Posterior vena cava (tissue), 2 donors: ENCODE measurements at regions not wholly inside any gene's neighbourhood (a gene's known extent, or its start where the extent isn't known, plus 50 kb on each side); places are given as distances from the start of the nearest gene placed in this dataset.
A peak's percentile ranks its signal among the peaks of the same experiment; 100 is the strongest.

ENCODE experiments used
- DNase-seq: peaks from one replicate; pipeline ENCODE4 v3.0.0-alpha.2; 2020; ENCODE audit warnings: low spot score
- intact Hi-C, 2 donors: fragments of 100-400 bp; cut with DNase I; formaldehyde crosslinking; loops; one replicate each; pipeline versions ENCODE4 v1.14.1 to v1.14.2; 2022 to 2023
- donor health status: DM: yes; HTN: yes; CAD: no.
- donor health status: DM: yes; HTN: yes; CAD: no.

DNA sequence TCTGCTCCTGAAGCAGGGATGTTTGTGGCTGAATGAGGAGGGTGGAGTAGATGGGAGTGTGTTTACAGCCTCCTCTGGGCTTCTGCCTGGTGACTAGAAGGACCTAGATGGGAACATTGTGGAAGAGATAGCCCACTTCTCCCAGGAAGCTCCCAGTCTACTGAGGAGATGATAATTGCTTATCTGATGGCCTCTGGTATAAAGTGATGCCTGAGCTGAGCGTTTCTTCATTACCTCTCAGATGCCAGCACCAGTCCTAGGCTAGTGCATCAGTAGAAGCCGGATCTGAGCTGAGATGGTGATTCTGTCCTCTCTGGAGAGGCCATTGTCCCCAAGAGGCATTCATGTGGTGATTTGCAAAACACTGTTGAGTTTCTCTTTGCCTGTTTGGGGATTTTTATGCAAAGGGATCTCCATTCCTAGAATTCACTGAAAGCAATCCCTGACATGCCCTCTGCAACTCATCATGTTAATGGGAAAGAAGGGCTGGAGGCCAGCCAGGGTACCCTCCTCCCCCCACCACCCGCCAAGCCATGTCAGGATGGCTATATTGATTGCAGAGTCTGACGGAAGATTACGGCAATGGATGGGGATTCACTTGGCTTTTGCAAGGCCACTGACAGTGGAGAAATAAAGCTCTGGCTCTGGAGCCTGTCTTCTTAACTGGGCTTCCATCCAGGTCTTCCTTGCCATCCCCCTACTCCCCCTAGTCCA lies 166.4 kb upstream of the ROPN1 start:
- no peak for DNase-seq
- intact Hi-C loops: no loop called here

DNA sequence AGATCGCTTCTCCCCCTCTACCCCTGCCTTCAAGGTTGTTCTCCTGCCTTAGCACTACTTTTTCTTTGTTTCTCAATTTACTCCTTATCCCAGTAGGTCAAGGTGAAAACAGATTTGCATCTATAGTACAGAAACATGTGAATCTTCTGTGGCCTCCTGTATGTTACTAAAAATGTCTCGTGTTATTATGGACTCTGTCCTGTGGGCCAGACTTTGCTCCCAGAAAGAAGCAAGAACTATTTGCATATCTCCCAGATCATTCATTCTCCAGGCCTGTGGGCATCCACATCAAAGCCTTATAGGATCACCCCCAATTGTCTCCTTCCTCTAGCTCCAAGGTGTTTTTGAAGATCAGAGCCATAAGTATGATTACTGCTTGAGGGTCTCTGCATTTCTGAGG lies 169.5 kb upstream of the ROPN1 start:
- intact Hi-C loops: no loop called here
- DNase-seq: no peak

DNA sequence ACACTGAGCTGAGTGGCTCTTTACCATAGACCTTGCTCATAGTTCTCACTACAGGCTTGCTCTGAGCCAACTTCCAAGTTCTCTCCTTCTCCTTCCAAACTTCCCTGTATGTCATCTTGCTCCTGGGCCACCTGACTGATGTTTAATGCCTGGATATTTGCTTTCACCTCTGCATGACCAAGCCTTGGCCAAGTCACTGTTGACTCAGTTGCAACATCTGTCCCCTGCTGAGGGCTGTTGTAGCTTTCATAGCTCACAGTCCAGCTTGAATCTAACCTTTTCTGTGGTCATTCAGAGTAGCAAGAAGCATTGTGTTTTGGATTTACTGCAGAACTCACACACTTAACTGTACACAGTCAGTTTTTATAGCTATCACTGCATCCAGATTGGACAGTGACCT lies 171.8 kb upstream of the ROPN1 start:
- DNase-seq: no peak
- intact Hi-C loops: loop anchor here in 1 of 2 donors (2.0 kb wide), 1 partner anchor 35 kb away; no protein-coding TSS in a partner anchor

DNA sequence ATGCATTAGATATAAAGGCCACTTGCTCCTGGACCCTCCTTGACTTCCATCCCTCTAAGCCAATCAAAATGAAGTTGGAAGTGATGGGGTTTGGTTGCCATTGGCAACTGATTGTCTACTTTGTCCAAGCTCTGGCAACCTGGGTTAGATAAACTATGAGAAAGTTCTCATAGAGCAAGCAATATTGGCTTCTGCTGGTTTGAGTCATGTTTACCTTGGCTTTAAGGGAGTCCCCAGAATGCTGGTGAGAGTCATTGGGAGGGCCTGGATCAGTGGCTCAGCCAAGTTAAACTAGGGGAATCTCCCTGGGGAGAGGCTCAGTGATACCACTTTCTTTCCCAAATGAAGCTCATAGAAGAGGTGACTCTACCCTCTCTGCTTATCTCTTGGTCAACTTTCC lies 176.3 kb upstream of the ROPN1 start:
- DNase-seq: no peak
- intact Hi-C loops: no loop called here

DNA sequence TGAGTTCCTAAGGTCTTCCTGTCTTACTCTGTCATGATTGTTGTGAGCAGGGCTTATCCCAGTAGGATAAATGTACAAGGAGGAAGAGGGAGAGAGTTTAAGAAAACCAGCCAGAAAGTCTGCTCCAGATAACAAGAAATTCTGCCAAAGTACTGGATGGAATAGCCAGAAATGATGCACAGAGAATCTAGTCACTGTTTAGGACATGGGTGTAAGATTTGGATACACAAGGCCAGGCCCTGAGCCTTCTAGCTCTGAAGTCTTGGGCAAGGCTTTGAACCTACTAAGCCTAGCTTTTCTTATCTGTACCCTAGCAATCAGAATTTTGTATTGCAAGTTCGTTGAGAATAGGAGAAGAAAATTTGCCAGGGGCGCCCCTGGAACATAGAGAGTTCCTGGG lies 180.4 kb upstream of the ROPN1 start:
- intact Hi-C loops: no loop called here
- no peak for DNase-seq

DNA sequence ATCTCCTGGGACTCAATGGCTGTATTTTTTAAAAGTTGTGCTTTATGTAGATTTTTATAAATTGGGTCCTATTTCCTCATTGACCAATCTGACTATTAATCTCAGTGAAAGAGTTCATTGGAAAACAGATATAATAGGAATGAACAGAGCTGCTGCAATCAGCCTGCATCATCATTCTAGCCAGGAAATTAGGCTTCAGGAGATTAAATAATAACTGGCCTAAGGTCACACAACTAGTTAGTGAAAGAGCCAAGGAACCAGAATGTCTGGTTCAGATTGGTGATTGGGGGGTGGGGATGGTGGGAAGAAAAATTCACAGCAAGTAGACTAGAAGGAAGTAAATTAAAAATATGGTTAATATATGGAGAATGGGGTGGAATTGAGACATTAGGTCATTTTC lies 180.9 kb upstream of the ROPN1 start:
- intact Hi-C loops: no loop called here

DNA sequence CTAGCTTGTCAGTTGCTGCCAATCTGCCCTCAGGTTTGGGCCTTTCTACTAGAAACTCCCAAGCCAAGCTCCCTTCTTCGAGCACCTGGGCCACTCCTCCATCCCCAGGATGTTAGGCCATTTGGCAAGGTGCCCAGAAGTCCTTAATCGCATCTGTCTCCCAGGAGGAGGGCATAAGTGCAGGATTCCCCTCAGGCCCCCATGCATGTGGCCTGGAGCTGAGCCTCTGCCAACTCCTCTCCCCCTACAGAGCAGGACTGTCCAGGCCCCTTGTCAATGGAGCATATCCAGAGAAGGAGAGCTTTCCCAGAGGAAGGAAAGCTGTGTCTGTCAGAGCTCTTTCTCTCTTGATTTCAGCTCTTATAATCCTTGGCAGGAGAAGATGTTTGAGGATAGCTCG lies 182.6 kb upstream of the ROPN1 start:
- intact Hi-C loops: loop anchor here in 1 of 2 donors (1.0 kb wide), 1 partner anchor 8 kb away; no protein-coding TSS in a partner anchor
- no peak for DNase-seq

More for the DNA sequence above, 180.9 kb upstream of the ROPN1 start:
- no peak for DNase-seq

DNA sequence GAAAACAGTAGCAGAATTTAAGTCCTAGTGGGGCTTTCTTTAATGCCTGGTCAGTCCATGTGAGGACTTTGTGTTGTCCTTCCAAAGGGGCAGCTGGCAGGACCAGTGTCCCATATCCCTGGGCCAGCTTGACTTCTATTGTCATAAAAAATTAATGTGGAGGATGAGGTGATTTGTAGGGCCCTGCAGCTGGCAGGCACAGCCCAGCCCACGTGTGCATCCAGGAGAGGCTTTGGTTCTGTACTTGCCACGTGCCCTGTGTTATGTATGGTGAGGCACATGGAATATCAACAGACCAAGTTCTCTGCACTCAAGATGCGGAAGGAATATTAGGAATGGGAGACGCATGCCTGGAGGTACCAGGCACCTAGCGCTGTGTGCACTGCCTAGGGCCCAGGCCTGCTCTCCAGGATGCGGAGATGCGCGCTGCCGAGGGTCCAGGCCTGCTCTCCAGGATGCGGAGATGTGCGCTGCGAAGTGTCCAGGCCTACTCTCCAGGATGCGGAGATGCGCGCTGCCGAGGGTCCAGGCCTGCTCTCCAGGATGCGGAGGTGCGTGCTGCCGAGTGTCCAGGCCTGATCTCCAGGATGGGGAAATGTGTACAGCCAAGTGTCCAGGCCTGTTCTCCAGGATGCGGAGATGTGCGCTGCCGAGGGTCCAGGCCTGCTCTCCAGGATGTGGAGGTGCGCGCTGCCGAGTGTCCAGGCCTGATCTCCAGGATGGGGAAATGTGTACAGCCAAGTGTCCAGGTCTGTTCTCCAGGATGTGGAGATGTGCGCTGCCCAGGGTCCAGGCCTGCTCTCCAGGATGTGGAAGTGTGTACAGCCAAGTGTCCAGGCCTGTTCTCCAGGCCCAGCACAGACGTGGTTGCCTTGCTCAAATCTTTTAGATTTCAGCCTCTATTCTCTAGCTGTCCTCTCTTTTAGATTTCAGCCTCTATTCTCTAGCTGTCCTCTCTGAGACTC lies 183.3 kb upstream of the ROPN1 start:
- intact Hi-C loops: loop anchor here in 1 of 2 donors (1.0 kb wide), 1 partner anchor 7 kb away; no protein-coding TSS in a partner anchor

DNA sequence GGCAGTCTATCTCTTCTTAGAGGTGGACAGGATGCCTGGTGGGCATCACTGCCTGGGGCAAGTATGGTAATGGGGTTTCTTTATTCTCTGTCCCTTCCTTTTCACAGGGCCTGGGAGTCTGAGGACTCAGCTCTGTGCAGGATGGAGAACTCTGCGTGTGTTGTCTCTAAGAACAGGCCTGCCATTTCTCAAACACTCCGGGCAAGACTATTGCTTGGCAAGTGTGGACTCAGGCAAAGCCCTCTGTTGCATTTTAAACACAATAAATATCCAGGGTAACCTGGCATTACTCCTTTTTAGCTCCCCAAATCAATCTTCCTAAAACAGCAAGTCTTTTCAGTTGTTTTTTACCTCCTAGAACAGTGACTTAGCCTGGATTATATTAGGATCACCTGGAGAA lies 185.1 kb upstream of the ROPN1 start:
- DNase-seq: no peak

More for the DNA sequence above, 183.3 kb upstream of the ROPN1 start:
- no peak for DNase-seq

DNA sequence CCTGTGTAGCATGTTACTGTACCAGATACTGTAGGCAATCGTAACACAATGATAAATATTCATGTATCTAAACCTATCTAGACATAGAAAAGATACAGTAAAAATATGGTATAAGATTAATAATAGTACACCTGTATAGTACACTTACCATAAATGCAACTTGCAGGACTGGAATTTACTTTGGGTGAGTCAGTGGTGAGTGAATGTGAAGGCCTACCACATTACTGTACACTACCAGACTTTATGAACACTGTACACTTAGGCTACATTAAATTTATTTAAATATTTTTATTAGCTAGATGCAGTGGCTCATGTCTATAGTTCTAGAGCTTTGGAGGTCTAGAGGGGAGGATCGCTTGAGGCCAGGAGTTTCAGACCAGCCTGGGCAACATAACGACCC lies 186.6 kb upstream of the ROPN1 start:
- intact Hi-C loops: no loop called here
- no peak for DNase-seq

More for the DNA sequence above, 185.1 kb upstream of the ROPN1 start:
- intact Hi-C loops: no loop called here

DNA sequence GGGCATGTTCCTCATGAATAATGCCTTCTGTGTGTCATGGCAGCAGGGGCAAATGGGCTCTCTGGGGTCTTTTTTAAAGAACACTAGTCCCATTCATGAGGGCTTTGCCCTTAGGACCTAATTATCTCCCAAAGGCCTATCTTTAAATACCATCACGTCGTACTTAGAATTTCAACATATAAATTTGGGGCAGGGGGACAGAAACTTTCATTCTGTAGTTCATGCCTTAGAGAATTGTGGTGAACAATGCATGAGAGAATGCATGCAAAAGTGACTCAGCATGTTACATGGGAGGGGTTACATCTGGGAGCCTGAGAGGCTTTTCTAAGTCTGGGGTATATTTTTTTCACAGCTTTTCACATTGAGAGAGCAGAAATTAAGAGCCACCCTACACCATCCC lies 208.5 kb upstream of the ROPN1 start:
- intact Hi-C loops: no loop called here
- DNase-seq: no peak

DNA sequence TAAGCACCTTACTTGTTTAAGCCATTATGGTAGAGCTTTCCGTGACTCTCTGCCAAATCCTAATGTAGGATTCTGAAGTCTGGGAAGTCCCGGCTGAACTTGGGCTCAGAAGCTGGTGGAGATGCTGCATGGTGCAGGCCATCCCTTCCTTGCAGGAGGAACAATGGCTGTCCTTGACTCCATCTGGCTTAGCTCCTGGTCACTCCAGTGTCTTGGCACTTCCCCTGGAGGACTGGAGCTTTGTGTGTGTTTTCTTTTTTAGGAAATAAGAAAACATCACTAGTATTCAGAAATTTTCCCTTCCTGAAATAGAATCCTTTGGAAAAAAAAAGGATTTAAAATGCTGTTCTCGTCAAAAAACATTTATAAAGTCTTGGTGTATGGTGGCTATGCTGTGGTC lies 209.3 kb upstream of the ROPN1 start:
- intact Hi-C loops: no loop called here
- DNase-seq: no peak

DNA sequence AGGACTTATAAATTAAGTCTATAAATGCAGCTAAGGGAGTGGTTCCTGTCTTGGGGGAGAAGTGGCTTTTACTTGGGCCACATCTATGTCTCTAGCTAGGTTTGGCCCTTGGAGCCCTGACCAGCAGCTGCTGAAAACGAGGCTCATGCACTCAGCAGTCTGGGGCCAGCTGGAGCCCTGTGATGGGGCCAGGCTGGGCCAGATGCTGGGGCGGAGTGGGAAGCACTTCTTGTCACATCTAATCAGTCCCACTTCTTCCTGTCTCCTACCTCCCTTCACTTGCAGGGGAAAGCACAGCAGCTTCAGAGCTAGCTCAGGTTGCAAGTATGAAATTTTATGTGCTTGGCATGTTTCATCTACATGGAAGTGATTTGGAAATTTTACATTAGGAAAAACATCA lies 209.9 kb upstream of the ROPN1 start:
- intact Hi-C loops: no loop called here
- no peak for DNase-seq

DNA sequence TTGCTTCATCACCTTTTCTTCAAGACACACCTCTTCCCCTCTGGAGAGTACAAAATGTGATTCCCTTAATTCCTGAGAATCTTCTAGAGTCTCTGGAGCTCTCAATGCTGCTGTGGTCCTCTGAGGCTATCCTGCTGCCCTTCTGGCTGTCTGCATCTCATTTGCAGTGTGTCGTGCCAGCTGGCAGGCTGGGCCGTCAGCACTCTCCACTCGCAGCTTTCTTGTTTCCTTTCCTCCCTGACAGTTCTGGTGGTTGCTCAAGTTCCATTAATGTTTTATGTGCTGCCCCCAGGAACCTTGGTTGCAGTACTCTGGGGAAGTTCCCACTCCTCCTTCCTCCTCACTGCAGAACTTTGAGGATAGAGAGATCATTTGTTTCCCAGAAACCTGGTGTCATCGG lies 210.8 kb upstream of the ROPN1 start:
- peak; percentile 89 for DNase-seq
- intact Hi-C loops: no loop called here

DNA sequence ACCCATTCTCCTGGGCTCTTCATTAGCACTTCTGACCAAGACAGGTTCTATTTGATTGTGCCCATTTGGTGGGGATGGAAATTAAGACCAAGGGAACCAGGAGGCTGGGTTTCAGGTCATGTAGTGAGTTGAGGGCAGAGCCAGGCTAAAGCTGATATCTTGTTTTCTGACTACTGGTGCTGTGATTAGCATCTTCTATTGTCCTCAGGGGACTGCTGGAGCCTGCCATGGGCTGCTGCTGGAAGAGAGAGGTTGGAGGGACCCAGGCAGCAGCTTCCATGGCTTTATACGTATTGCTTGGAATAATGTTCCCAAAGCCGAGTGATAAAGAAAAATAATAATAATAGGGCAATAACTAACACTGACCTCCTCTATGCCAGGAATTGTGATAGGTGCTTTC lies 211.4 kb upstream of the ROPN1 start:
- intact Hi-C loops: no loop called here
- no peak for DNase-seq

DNA sequence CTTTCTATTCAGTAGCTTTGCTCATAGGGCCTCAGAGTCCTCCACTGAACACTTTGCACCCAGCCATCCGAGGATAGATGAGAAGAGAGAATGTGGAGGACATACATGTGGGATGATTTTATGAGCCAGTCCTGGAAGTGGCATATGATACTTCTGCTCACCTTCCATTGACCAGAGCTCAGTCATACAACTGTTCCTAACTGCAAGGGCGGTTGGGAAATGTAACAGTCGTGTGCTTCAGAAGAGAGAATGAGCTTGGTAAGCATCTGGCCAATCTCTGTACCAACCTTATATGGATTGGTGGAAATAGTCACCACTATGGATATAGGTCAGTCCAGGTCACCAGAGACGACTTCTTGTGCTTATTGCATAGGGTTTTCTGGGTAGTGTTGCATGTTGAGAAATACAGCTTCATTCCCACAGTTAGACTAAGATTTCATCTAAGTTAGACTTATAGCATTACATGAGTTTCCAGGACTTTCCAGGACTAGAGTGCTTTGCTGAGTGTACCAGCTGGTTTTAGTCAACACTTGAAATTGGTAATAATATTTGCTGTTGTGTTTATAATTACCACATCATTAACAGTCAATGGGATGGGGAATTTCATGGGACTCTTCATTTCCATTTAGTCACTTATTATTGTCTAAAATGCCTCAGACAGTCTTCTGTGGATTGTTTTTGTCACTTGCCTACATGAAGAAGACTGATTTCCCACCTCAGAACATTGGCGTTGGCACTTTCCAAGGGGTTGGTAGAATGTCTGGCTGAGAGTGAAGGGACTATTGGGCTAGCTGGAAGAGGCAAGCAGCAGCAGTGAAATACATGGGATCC lies 214.5 kb upstream of the ROPN1 start:
- intact Hi-C loops: no loop called here
- no peak for DNase-seq

DNA sequence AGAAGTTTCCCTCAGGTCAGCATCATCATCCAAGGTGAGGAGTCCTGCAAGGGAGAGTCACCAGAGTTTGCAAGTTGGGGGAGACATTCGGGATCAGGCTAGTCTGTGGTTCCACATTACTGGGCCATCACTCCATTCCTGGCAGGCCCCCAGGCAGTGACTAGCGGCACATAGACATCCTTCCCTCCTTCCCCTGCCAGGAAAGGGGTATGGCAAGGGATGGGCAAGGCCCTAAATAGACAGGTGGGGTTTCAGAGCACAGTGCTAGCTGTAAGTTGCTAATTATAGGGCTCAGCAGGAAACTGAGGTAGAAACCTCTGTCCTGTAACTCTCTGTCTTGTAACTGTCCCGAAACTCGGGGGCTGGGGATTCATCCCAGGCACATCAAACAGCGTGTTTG lies 215.2 kb upstream of the ROPN1 start:
- DNase-seq: no peak
- intact Hi-C loops: no loop called here

DNA sequence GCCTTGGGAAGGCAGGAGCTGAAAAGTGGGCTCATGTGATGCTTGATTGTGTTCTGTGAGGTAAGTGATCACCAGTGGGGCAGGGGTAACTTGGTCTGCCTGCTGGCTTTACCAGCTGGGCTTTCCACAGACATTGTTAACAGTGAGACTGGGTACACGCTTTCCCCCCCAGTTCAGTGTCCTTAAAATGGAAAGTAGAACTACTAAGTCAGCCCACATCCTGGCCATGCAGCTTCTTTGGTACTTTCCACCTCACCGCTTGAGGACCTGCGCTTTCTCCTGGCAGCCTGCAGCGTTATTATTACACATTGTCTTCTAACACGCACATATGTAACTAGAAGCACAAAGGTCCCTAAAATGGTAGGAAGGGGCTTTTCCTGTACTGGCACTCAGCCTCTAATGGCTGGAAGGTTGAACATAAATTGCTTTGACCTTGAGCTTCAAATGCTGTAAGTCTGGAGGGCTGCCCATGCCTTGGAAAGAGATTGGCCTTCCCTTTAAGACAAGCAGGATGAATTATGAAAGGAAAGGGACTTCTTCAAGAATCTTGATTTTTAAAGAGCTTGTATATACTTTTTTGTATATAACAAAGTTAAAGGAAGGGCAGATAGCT lies 216.1 kb upstream of the ROPN1 start:
- intact Hi-C loops: no loop called here
- no peak for DNase-seq

DNA sequence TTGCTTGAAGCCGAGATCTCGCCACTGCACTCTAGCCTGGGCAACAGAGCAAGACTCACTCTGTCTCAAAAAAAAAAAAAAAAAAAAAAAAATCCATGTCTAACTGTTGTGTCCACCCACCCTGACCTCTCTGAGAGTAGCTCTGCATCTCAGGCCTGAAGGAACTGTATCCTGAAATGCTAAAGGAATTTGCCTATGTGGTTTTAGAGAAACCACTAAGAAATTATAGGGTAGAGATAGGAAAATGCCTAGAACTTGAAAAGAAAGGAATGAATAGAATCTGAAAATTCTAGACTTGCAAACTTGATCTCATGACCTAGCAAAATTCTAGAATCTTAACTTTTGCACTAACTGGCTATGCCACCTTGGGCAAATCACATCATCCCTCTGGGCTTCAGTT lies 217.5 kb upstream of the ROPN1 start:
- no peak for DNase-seq
- intact Hi-C loops: no loop called here
